Suprapubic skin (tissue), 4 donors: ENCODE measurements at regions not wholly inside any gene's neighbourhood (a gene's known extent, or its start where the extent isn't known, plus 50 kb on each side); places are given as distances from the start of the nearest gene placed in this dataset.

Experiments used
- DNase-seq, 2 donors: peaks; one replicate each; pipeline ENCODE4 v3.0.0-alpha.2; 2019; ENCODE audit warnings: low spot score in 2 of 2
- H3K27ac ChIP-seq: fragments of 200-600 bp; sonication (generic); one replicate; pipeline ENCODE4 v1.5.1; 2019
- H3K27me3 ChIP-seq: fragments of 200-600 bp; sonication (generic); one replicate; pipeline ENCODE4 v1.5.1; 2019
- H3K36me3 ChIP-seq: fragments of 200-600 bp; sonication (generic); one replicate; pipeline ENCODE4 v1.5.1; 2019
- H3K4me1 ChIP-seq: fragments of 200-600 bp; sonication (generic); one replicate; pipeline ENCODE4 v1.5.1; 2019
- H3K4me3 ChIP-seq: fragments of 200-600 bp; sonication (generic); one replicate; pipeline ENCODE4 v1.5.1; 2019; ENCODE audit warnings: mild to moderate bottlenecking
- H3K9me3 ChIP-seq: fragments of 200-600 bp; sonication (generic); one replicate; pipeline ENCODE4 v1.5.1; 2019
- EP300 ChIP-seq: sonication (generic); formaldehyde crosslinking; IDR thresholded peaks from one replicate; pipeline ENCODE4 v1.6.1; 2017; ENCODE audit warnings: antibody characterized with exemption
- POLR2A ChIP-seq, 2 donors: fragments of 450-650 bp; IDR thresholded peaks; one replicate each; pipeline ENCODE4 v1.6.1; 2017; ENCODE audit warnings: antibody characterized with exemption in 2 of 2, mild to moderate bottlenecking in 2 of 2, moderate library complexity in 2 of 2
- POLR2AphosphoS5 ChIP-seq, 3 donors: sonication (generic); formaldehyde crosslinking; IDR thresholded peaks; one replicate each; pipeline ENCODE4 v1.6.1; 2017; ENCODE audit warnings: antibody characterized with exemption in 3 of 3
- WGBS: methylation state at CpG from one replicate; pipeline ENCODE4 v1.1.5; 2018; 5-methylcytosine and 5-hydroxymethylcytosine counted together
- TF ChIP-seq, protein P1 (sequence below), 2 donors: fragments of 200-600 bp in 1 of 2; fragments of 450-650 bp in 1 of 2; sonication (generic) in 1 of 2; IDR thresholded peaks; one replicate each; pipeline ENCODE4 v1.5.1; 2016 to 2019; ENCODE audit warnings: antibody characterized with exemption in 2 of 2, mild to moderate bottlenecking in 1 of 2, moderate library complexity in 1 of 2

DNA sequence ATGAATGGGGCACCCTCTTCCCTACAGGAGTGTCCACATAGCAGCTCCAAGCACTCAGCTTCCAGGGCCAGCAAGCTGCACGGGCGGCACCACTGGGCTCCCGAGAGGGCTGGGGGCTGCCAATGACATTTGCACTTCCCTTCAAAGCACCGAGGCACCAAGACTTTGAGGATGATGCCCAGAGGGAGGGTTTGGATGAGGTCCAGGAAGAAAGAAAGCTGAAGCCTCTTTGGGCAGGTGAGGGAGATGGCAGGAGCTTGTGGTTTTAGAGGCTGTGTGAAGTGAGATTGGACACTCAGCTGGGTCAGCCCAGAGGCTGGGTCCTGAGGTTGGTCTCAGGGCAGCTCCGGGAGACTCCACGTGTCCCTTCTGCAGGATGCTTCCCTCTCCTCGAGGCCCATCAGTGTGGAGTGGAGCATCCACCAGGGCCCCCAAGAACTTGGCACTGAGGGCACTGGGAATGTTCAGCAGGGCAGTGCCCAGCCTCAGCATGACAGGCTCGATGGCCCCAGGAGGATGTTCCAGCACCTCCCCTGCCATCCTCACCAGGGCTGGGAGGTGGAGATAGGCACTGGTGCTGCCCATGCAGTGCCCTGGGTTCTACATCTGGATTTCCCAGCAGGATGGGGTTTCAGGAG is 54.9 kb upstream of the IGFBP3 start:
- TF ChIP-seq POLR2A (IDR thresholded peaks at IDR 0.05), result no peak
- TF ChIP-seq, protein P1, sequence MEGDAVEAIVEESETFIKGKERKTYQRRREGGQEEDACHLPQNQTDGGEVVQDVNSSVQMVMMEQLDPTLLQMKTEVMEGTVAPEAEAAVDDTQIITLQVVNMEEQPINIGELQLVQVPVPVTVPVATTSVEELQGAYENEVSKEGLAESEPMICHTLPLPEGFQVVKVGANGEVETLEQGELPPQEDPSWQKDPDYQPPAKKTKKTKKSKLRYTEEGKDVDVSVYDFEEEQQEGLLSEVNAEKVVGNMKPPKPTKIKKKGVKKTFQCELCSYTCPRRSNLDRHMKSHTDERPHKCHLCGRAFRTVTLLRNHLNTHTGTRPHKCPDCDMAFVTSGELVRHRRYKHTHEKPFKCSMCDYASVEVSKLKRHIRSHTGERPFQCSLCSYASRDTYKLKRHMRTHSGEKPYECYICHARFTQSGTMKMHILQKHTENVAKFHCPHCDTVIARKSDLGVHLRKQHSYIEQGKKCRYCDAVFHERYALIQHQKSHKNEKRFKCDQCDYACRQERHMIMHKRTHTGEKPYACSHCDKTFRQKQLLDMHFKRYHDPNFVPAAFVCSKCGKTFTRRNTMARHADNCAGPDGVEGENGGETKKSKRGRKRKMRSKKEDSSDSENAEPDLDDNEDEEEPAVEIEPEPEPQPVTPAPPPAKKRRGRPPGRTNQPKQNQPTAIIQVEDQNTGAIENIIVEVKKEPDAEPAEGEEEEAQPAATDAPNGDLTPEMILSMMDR (IDR thresholded peaks at IDR 0.05), result no peak
- no peak for TF ChIP-seq EP300
- TF ChIP-seq POLR2AphosphoS5 (IDR thresholded peaks at IDR 0.05), result no peak
- Histone ChIP-seq H3K27ac (no peak overlapping the region), H3K36me3 (no peaks in the 10 kb centered on the region), H3K9me3 (no peaks in the 10 kb centered on the region), H3K4me3 (no peak overlapping the region), H3K27me3 (no peaks in the 10 kb centered on the region), H3K4me1 (peaks cover 13% of the 10 kb centered on the region)
- WGBS, result 90% methylated on average over 6 of the region's 8 CpGs
- peak in 1 of 2 donors; percentile 50 for DNase-seq

DNA sequence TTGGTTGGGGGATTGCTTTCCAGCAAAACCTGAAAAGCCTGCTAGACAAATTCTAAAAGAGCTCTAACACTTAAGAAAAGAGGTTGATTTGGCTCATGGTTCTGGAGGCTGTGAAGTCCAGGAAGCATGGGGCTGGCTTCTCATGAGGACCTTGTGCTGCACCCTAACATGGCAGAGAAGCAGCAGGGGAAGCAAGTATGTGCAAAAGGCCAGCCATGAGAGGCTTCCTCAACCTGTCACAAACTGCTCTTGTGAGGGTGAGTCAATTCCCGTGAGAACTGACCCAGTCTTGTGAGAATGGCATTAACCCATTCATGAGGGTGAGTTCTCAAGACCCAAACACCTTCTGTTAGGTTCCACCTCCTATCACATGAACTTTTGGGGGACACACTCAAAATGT is 54.3 kb upstream of the IGFBP3 start:
- H3K27ac ChIP-seq, result no peak overlapping the region
- TF ChIP-seq EP300 (no peak), POLR2AphosphoS5 (IDR thresholded peaks at IDR 0.05) (no peak), POLR2A (IDR thresholded peaks at IDR 0.05) (no peak)
- TF ChIP-seq, protein P1 (IDR thresholded peaks at IDR 0.05), result no peak
- WGBS, result 67% methylated on average over 1 of the region's 1 CpG
- peaks cover 13% of the 10 kb centered on the region for H3K4me1 ChIP-seq
- H3K9me3 ChIP-seq, result no peaks in the 10 kb centered on the region
- no peak for DNase-seq
- H3K4me3 ChIP-seq, result no peak overlapping the region
- no peaks in the 10 kb centered on the region for H3K27me3 ChIP-seq
- H3K36me3 ChIP-seq, result no peaks in the 10 kb centered on the region

DNA sequence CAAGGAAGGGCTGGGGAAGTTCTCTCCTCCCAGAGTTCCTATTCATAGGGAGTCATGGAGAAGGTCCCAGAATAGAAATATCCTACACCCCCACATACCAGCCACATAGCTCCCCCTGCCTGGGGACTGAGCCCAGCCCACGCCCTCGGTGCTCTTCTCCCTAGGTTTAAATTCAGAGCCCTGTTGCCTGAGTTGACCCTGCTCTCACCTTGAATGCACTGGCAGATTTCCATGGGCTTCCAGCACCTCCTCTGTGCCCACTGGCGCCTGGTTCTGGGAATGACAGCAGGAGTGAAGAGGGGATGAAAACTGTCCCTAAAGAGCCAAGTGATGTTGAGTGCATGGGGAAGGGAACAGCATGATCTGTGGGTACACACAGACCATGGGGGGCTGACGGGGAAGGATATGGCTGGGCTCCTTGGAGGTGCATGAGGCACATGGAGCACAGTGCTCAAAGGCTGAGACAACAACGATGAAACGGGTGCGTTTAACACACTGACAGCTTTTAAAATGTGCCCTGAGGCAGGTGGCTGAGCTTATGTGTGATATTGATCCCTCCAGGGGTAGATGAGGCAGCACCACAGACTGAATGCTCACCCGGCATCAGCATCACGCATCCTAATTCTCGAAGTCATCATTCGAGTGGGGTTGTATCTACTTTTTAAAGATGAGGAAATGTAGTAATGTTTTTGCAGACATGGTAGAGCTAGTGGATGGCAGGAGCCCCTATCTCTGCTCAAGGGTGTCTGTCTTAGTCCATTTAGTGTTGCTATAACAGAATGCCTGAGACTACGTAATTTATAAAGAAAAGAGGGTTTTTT is 53.7 kb upstream of the IGFBP3 start:
- Histone ChIP-seq H3K9me3 (no peaks in the 10 kb centered on the region), H3K4me3 (no peak overlapping the region), H3K27me3 (no peaks in the 10 kb centered on the region), H3K36me3 (no peaks in the 10 kb centered on the region), H3K27ac (no peak overlapping the region), H3K4me1 (peaks cover 13% of the 10 kb centered on the region)
- 88% methylated on average over 12 of the region's 12 CpGs for WGBS
- peak in 1 of 2 donors; percentile 53 for DNase-seq
- TF ChIP-seq POLR2AphosphoS5 (IDR thresholded peaks at IDR 0.05), result no peak
- no peak for TF ChIP-seq POLR2A (IDR thresholded peaks at IDR 0.05)
- TF ChIP-seq, protein P1 (IDR thresholded peaks at IDR 0.05), result no peak
- no peak for TF ChIP-seq EP300

DNA sequence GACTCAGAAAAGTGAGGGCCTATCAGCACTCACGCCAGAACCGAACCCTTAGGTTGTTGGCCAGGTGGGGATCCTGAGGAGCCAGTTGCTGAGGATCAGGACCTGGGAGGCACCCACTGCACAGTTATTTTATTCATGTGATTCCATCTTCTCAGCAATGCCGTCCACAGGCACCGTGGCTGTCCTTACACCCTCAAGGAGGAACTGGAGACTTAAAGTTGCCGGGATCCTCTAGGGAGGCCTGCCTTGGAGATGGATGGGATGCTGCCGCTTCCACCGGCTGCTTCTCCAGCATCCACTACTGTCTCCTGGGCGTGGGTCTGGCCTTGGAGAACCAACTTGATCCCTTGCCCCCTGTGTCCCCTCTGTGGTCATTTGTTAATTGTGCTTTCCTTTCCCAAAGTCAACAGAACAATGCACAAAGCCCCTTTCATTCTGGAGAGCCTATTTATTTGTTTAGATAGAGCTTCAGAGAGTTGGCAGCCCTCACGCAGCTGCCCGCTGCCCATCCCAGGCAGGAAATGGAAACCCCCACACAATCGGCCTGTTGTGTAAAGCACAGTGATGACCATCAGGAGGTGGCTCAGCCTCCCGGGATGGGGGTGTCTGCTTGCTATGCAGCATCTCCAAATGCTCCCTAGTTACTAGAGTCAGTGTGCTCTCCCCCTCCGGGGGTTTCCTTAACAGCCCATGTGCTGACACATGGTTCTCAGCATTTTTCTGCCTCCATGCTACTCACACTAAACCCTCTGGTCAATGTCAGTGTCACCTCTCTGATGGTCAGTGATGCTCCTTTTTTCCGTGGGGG is 52.9 kb upstream of the IGFBP3 start:
- Histone ChIP-seq H3K4me1 (peaks cover 12% of the 10 kb centered on the region), H3K36me3 (no peaks in the 10 kb centered on the region), H3K4me3 (no peak overlapping the region), H3K27me3 (no peaks in the 10 kb centered on the region), H3K27ac (no peak overlapping the region), H3K9me3 (no peaks in the 10 kb centered on the region)
- 87% methylated on average over 14 of the region's 14 CpGs for whole genome bisulfite sequencing
- no peak for TF ChIP-seq POLR2AphosphoS5 (IDR thresholded peaks at IDR 0.05)
- TF ChIP-seq EP300, result no peak
- TF ChIP-seq POLR2A (IDR thresholded peaks at IDR 0.05), result no peak
- TF ChIP-seq, protein P1 (IDR thresholded peaks at IDR 0.05), result no peak
- peak in 1 of 2 donors; percentile 55 for DNase-seq
